Subcutaneous abdominal adipose tissue (tissue), 5 donors: ENCODE measurements at regions not wholly inside any gene's neighbourhood (a gene's known extent, or its start where the extent isn't known, plus 50 kb on each side); places are given as distances from the start of the nearest gene placed in this dataset.

Experiments used
- H3K27ac ChIP-seq: one replicate; pipeline ENCODE4 v1.7.0; 2013; ENCODE audit warnings: low read depth, mild to moderate bottlenecking, inconsistent platforms, low read length, moderate library complexity
- H3K27me3 ChIP-seq, 5 donors: one replicate each; pipeline ENCODE4 v1.7.0; 2013; ENCODE audit warnings: low read length in 5 of 5, inconsistent platforms in 1 of 5; ENCODE audit not compliant: control insufficient read depth in 5 of 5, insufficient read depth in 4 of 5
- H3K36me3 ChIP-seq, 5 donors: one replicate each; pipeline ENCODE4 v1.7.0; 2013; ENCODE audit warnings: low read length in 5 of 5; ENCODE audit not compliant: control insufficient read depth in 5 of 5, insufficient read depth in 5 of 5
- H3K4me1 ChIP-seq, 5 donors: one replicate each; pipeline ENCODE4 v1.7.0; 2013; ENCODE audit warnings: low read length in 5 of 5, mild to moderate bottlenecking in 3 of 5, moderate library complexity in 1 of 5; ENCODE audit not compliant: control insufficient read depth in 5 of 5, insufficient read depth in 5 of 5
- H3K4me3 ChIP-seq, 5 donors: one replicate each; pipeline ENCODE4 v1.7.0; 2013; ENCODE audit warnings: low read length in 5 of 5, low read depth in 1 of 5
- H3K9ac ChIP-seq, 5 donors: one replicate each; pipeline ENCODE4 v1.7.0; 2013; ENCODE audit warnings: low read length in 5 of 5, mild to moderate bottlenecking in 4 of 5, moderate library complexity in 3 of 5
- H3K9me3 ChIP-seq, 5 donors: one replicate each; pipeline ENCODE4 v1.7.0; 2013; ENCODE audit warnings: low read length in 5 of 5; ENCODE audit not compliant: control insufficient read depth in 5 of 5
- donor health status: healthy.
- donor health status: healthy.
- donor health status: healthy.
- donor health status: healthy.
- donor health status: healthy.

DNA sequence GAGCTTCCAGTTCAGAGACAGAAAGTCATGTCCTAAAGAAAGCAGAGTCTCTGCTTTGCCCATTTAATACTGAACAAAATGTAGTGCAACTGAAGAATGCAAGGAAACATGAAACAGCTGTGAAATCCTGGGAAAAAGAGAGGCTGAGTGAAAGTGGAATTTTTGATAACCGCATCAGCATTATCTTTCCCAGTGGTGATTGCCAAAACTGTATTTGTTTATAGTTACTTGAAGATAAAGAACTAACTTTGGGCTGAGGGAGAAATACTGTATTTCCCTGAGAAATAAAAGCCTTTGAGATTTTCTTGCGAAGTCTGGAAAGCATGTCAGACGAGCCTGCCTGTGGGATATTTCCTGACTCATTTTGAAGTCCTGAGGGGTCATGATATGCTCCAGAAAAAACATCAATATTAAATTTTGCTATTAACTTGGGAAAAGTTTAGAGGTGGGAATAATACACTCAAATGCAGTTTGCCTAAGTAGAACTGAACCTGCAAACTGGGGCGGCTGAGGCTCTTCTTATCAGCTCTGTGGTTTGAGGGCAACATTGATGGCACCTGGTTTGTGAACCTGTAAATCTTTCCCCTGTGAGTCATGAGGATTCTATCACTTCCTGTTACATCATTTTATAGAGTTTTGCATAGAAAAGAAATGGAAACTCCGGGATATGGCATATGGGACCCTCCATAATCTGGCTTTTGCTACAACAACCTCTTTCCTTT is 855.3 kb downstream of the MCTP2 start:
- Histone ChIP-seq H3K36me3 (no peaks in the 10 kb centered on the region), H3K4me1 (no peaks in the 10 kb centered on the region), H3K27me3 (no peaks in the 10 kb centered on the region), H3K9me3 (no peaks in the 10 kb centered on the region), H3K27ac (no peak overlapping the region), H3K4me3 (no peak overlapping the region), H3K9ac (no peak overlapping the region)

DNA sequence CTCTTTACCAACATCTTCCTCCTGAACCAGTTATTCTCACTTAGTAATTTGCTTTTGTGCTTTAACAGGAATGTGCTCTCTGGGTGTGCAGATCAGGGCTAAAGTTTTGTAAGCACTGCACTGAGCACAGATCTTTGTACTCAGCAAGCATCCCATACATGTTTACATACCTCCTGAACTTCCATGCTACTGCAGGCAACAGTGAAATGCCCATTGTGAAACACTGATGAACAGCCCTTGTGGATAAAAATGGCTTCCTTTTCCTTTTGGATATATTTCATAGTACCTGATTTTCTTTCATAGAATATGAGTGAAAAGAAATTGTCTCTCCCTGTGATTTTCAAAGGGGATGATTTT is 855.9 kb downstream of the MCTP2 start:
- Histone ChIP-seq H3K36me3 (no peaks in the 10 kb centered on the region), H3K27me3 (no peaks in the 10 kb centered on the region), H3K9ac (no peak overlapping the region), H3K9me3 (no peaks in the 10 kb centered on the region), H3K27ac (no peak overlapping the region), H3K4me1 (no peaks in the 10 kb centered on the region), H3K4me3 (no peak overlapping the region)

- Histone ChIP-seq H3K27me3 (no peaks in the 10 kb centered on the region), H3K36me3 (no peaks in the 10 kb centered on the region), H3K4me1 (no peaks in the 10 kb centered on the region), H3K27ac (no peak overlapping the region), H3K4me3 (no peak overlapping the region), H3K9me3 (no peaks in the 10 kb centered on the region), H3K9ac (no peak overlapping the region)
Observed at GRCh38 chr15:95091444-95091843, 860.1 kb downstream of the MCTP2 start.

DNA sequence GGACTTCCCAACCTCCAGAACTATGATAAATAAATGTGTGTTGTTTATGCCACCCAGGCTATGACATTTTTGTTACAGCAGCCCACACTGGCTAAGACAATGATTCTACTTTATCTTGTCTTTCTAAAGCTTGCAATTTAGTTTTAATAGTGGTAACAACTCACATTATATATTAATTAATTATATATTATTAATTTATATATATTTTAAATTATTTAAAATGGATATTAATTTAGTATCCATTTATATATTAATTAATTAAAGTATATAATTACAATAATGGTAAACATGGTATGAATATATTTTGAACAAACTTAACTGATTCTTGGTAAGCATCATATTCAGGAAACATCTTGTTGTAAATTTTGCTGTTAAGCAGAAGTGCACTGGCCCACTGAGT is 863.9 kb downstream of the MCTP2 start:
- Histone ChIP-seq H3K27ac (no peak overlapping the region), H3K27me3 (no peaks in the 10 kb centered on the region), H3K4me1 (no peaks in the 10 kb centered on the region), H3K36me3 (no peaks in the 10 kb centered on the region), H3K9ac (no peak overlapping the region), H3K4me3 (no peak overlapping the region), H3K9me3 (no peaks in the 10 kb centered on the region)

- Histone ChIP-seq H3K27ac (no peak overlapping the region), H3K27me3 (no peaks in the 10 kb centered on the region), H3K36me3 (no peaks in the 10 kb centered on the region), H3K4me3 (no peak overlapping the region), H3K4me1 (no peaks in the 10 kb centered on the region), H3K9ac (no peak overlapping the region), H3K9me3 (no peaks in the 10 kb centered on the region)
Observed at GRCh38 chr15:95096651-95097050, 865.3 kb downstream of the MCTP2 start.

- H3K27ac ChIP-seq, result no peak overlapping the region
- no peaks in the 10 kb centered on the region for H3K9me3 ChIP-seq
- H3K36me3 ChIP-seq, result no peaks in the 10 kb centered on the region
- H3K9ac ChIP-seq, result no peak overlapping the region
- no peaks in the 10 kb centered on the region for H3K27me3 ChIP-seq
- H3K4me1 ChIP-seq, result no peaks in the 10 kb centered on the region
- H3K4me3 ChIP-seq, result no peak overlapping the region
Observed at GRCh38 chr15:95097361-95097760, 866.0 kb downstream of the MCTP2 start.

DNA sequence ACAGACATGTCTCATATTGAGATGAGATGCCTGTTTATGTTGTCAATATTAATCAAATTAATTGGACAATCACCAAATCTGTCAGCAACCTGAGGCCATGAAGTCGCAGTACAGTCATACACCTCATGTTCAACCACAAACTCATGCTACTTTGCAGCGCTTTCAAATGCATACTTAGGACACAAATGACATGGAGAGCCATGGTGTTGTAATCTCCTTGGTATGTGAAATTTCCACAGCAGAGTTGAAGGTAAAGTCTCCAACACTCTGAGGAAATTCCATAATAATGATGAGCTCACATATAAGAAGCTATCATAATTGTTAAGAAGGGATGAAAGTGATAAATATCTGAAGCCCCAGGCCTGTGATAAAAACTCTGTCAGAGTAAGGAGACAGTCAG is 873.9 kb downstream of the MCTP2 start:
- no peaks in the 10 kb centered on the region for H3K9me3 ChIP-seq
- H3K9ac ChIP-seq, result no peak overlapping the region
- H3K4me3 ChIP-seq, result no peak overlapping the region
- H3K36me3 ChIP-seq, result no peaks in the 10 kb centered on the region
- H3K27me3 ChIP-seq, result no peaks in the 10 kb centered on the region
- H3K4me1 ChIP-seq, result no peaks in the 10 kb centered on the region
- H3K27ac ChIP-seq, result no peak overlapping the region

GRCh38 chr15:95106801-95107200 is 875.4 kb downstream of the MCTP2 start:
- no peaks in the 10 kb centered on the region for H3K4me1 ChIP-seq
- no peak overlapping the region for H3K27ac ChIP-seq

DNA sequence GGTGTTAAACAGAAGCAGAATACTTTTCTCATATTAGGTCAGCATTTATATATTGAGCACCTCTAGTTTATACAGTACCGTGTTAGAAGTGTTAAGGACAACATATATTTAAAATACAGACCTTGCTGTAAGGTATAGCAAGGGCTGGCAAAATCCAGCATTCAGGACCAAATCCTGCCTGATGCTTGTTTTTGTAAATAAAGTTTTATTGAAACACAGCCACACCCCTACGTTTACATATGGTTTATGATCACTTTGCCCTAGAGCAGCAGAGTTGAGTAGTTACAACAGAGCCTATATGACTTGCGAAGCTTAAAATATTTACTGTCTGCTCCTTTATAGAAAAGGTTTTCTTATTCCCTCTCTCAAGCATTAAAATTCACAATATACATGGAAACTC is 877.3 kb downstream of the MCTP2 start:
- no peaks in the 10 kb centered on the region for H3K36me3 ChIP-seq
- no peak overlapping the region for H3K4me3 ChIP-seq
- H3K27me3 ChIP-seq, result no peaks in the 10 kb centered on the region
- no peak overlapping the region for H3K27ac ChIP-seq
- H3K4me1 ChIP-seq, result no peaks in the 10 kb centered on the region
- no peaks in the 10 kb centered on the region for H3K9me3 ChIP-seq
- no peak overlapping the region for H3K9ac ChIP-seq

More at GRCh38 chr15:95106801-95107200, 875.4 kb downstream of the MCTP2 start:
- Histone ChIP-seq H3K4me3 (no peak overlapping the region), H3K9me3 (no peaks in the 10 kb centered on the region), H3K27me3 (no peaks in the 10 kb centered on the region), H3K9ac (no peak overlapping the region), H3K36me3 (no peaks in the 10 kb centered on the region)

DNA sequence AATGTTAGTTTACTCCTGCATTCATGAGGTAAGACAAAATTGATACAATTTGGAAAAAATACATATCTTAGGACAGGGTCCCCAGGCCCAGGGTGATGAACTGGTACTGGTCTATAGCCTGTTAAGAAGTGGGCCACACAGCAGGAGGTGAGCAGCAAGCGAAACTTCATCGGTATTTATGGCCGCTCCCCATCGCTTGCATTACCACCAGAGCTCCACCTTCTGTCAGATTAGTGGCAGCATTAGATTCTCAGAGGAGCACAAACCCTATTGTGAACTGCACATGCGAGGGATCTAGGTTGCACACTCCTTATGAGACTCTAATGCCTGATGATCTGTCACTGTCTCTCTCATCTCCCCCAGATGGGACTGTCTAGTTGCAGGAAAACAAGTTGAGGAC is 880.6 kb downstream of the MCTP2 start:
- Histone ChIP-seq H3K27ac (no peak overlapping the region), H3K4me3 (no peak overlapping the region), H3K4me1 (no peaks in the 10 kb centered on the region), H3K27me3 (no peaks in the 10 kb centered on the region), H3K9me3 (no peaks in the 10 kb centered on the region), H3K36me3 (no peaks in the 10 kb centered on the region), H3K9ac (no peak overlapping the region)

DNA sequence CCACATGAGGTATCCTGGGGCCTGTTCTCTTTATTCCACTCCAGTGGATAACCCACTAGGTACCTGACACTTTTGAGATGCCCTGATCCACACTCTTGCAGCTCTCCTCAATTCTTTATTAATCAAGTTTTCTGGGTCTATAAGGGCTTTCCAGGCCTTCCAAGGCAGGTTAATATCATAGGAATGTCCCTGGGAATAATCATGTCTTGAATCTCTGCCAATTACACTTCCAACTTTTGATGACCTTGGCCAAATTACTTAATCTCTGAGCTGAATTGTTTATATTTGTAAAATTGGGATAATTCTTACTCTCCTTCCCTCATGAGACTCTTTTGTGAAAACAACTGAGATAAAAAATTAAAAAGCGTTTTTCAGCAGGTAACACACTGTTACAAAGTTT is 881.7 kb downstream of the MCTP2 start:
- H3K9ac ChIP-seq, result no peak overlapping the region
- H3K4me3 ChIP-seq, result no peak overlapping the region
- no peaks in the 10 kb centered on the region for H3K9me3 ChIP-seq
- H3K36me3 ChIP-seq, result no peaks in the 10 kb centered on the region
- no peaks in the 10 kb centered on the region for H3K4me1 ChIP-seq
- no peaks in the 10 kb centered on the region for H3K27me3 ChIP-seq
- H3K27ac ChIP-seq, result no peak overlapping the region
